ENCODE measurements at regions not wholly inside any gene's neighbourhood (a gene's known extent, or its start where the extent isn't known, plus 50 kb on each side); places are given as distances from the start of the nearest gene placed in this dataset.
A peak's percentile ranks its signal among the peaks of the same experiment; 100 is the strongest.

GRCh38 chr11:113577356-113578032, 102.3 kb upstream of the DRD2 start:
- Mint-ChIP-seq H3K27me3 (ENCODE audit: low read depth) (peaks cover 45% of the 10 kb centered on the region), H3K4me3 (peak overlapping the region; percentile 1 to 22), H3K36me3 (ENCODE audit: insufficient read depth in 2 of 2) (no peaks in the 10 kb centered on the region), H3K27ac (no peak overlapping the region), H3K9me3 (peaks cover 0 to 1% of the 10 kb centered on the region in 2 donors), H3K4me1 (ENCODE audit: low read depth) (peaks cover 14% of the 10 kb centered on the region)
- ATAC-seq (replicated peaks in 1 of 2) (peak in 1 of 2 donors; percentile 61), DNase-seq (peak; percentile 7 to 16)

GRCh38 chr11:113574586-113574985, 99.4 kb upstream of the DRD2 start:
- H3K4me1 Mint-ChIP-seq (ENCODE audit: low read depth): peaks cover 22% of the 10 kb centered on the region
- H3K27me3 Mint-ChIP-seq (ENCODE audit: low read depth): peaks cover 60% of the 10 kb centered on the region
- H3K27ac Mint-ChIP-seq: no peak overlapping the region
- no peak overlapping the region for H3K4me3 Mint-ChIP-seq
- DNase-seq: no peak
- H3K36me3 Mint-ChIP-seq (ENCODE audit: insufficient read depth in 2 of 2): no peaks in the 10 kb centered on the region
- peaks cover 0 to 1% of the 10 kb centered on the region in 2 donors for H3K9me3 Mint-ChIP-seq
- no peak for ATAC-seq (replicated peaks in 1 of 2)

GRCh38 chr11:113574171-113574570, 99.0 kb upstream of the DRD2 start:
- no peak overlapping the region for H3K4me3 Mint-ChIP-seq
- H3K4me1 Mint-ChIP-seq (ENCODE audit: low read depth): peaks cover 19% of the 10 kb centered on the region
- no peaks in the 10 kb centered on the region for H3K36me3 Mint-ChIP-seq (ENCODE audit: insufficient read depth in 2 of 2)
- H3K27ac Mint-ChIP-seq: no peak overlapping the region
- H3K9me3 Mint-ChIP-seq: peaks cover 0 to 1% of the 10 kb centered on the region in 2 donors
- DNase-seq: no peak
- ATAC-seq (replicated peaks in 1 of 2): no peak
- peaks cover 57% of the 10 kb centered on the region for H3K27me3 Mint-ChIP-seq (ENCODE audit: low read depth)

GRCh38 chr11:113572136-113572735, 97.0 kb upstream of the DRD2 start:
- Mint-ChIP-seq H3K27ac (no peak overlapping the region), H3K27me3 (ENCODE audit: low read depth) (peaks cover 49% of the 10 kb centered on the region), H3K9me3 (peaks cover 0 to 1% of the 10 kb centered on the region in 2 donors), H3K4me3 (no peak overlapping the region), H3K36me3 (ENCODE audit: insufficient read depth in 2 of 2) (no peaks in the 10 kb centered on the region), H3K4me1 (ENCODE audit: low read depth) (peaks cover 8% of the 10 kb centered on the region)
- ATAC-seq (replicated peaks in 1 of 2) (no peak), DNase-seq (no peak)

- no peak for ATAC-seq (replicated peaks in 1 of 2)
- H3K27ac Mint-ChIP-seq: no peak overlapping the region
- peaks cover 49% of the 10 kb centered on the region for H3K27me3 Mint-ChIP-seq (ENCODE audit: low read depth)
- DNase-seq: no peak
- no peaks in the 10 kb centered on the region for H3K36me3 Mint-ChIP-seq (ENCODE audit: insufficient read depth in 2 of 2)
- H3K9me3 Mint-ChIP-seq: peaks cover 0 to 1% of the 10 kb centered on the region in 2 donors
- H3K4me1 Mint-ChIP-seq (ENCODE audit: low read depth): peaks cover 8% of the 10 kb centered on the region
- H3K4me3 Mint-ChIP-seq: no peak overlapping the region
Observed at GRCh38 chr11:113571531-113571930, 96.3 kb upstream of the DRD2 start.

DNA sequence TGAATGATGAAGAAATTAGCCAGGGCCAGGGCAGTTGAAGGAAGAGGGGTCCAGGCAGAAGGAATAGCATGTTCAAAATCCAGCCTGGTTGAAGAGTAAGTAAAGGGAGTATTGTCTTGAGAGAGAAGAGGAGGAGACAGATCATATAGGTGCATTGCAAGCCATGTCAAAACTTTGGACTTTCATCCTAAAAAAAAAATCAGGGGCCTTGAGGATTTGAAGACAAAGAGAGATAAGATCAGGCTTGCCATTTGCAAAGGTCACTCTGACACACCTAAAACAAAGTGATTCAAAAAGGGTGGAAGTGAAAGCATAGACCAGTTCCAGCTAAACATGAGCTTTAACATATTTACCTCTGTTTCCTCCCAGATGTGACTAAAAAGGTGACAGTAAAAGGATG, 95.7 kb upstream of the DRD2 start:
- Mint-ChIP-seq H3K9me3 (no peaks in the 10 kb centered on the region), H3K4me1 (ENCODE audit: low read depth) (peaks cover 8% of the 10 kb centered on the region), H3K27me3 (ENCODE audit: low read depth) (peaks cover 47% of the 10 kb centered on the region), H3K4me3 (peak overlapping the region in 1 of 2 donors; percentile 5), H3K36me3 (ENCODE audit: insufficient read depth in 2 of 2) (no peaks in the 10 kb centered on the region), H3K27ac (no peak overlapping the region)
- DNase-seq (no peak), ATAC-seq (replicated peaks in 1 of 2) (peak in 1 of 2 donors; percentile 41)

GRCh38 chr11:113569391-113569790, 94.2 kb upstream of the DRD2 start:
- Mint-ChIP-seq H3K27me3 (ENCODE audit: low read depth) (peaks cover 60% of the 10 kb centered on the region), H3K9me3 (no peaks in the 10 kb centered on the region), H3K4me1 (ENCODE audit: low read depth) (peaks cover 8% of the 10 kb centered on the region), H3K36me3 (ENCODE audit: insufficient read depth in 2 of 2) (no peaks in the 10 kb centered on the region), H3K27ac (no peak overlapping the region), H3K4me3 (no peak overlapping the region)
- ATAC-seq (replicated peaks in 1 of 2) (no peak), DNase-seq (no peak)

DNA sequence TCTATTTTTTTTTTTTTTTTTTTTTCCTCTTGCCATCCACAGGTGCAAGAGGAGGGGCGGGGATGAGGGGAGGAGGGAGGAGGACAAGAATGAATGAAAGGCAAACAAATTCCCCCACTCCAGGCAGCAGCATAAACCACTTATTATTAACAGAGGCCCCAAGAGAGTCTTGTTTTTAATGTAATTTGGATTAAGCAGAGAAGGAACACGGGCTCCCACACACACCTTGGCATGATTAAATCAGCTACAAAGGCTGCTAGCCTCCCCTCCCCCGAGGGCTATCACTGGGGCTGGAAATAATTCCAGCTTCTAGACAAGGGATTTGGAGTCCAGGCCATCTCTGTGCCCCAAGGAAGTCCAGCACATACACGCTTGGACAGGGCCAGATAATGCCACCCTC, 93.4 kb upstream of the DRD2 start:
- ATAC-seq (replicated peaks in 1 of 2) (no peak), DNase-seq (no peak)
- H3K4me3 Mint-ChIP-seq: no peak overlapping the region
- H3K27ac Mint-ChIP-seq: no peak overlapping the region
- H3K4me1 Mint-ChIP-seq (ENCODE audit: low read depth): peaks cover 8% of the 10 kb centered on the region
- no peaks in the 10 kb centered on the region for H3K36me3 Mint-ChIP-seq (ENCODE audit: insufficient read depth in 2 of 2)
- H3K27me3 Mint-ChIP-seq (ENCODE audit: low read depth): peaks cover 60% of the 10 kb centered on the region
- H3K9me3 Mint-ChIP-seq: no peaks in the 10 kb centered on the region

DNA sequence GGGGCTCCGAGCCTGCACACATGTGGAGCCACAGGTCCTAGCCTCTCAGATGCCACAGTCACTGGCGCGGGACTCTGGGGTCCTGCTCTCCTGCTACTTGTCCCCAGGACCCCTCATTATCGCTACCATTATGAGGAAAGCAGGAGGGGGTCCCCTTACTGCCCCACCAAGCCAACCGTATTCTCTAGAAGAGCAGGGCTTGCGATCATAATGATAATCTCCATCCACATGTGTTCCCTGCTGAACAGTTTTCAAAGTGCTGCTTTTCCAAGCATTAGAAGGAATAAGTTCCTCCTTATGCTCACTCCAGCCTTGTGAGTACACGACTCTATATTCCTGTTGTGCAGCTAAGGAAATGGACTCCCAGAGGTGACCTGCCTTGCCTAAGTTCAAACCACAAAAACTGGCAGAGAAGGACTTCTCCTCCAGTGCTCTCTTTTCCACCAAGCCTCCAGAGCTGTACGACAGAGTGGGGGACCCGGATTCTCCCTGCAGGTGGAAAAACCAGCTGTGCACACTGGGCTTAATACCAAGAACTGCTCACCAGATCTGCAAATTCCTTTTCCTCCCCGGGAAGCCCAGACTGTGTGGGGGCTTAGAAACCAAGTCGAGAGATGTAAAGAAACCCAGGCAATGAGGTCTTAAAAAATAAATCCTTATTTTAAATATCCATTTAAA, 92.8 kb upstream of the DRD2 start:
- Mint-ChIP-seq H3K27ac (no peak overlapping the region), H3K9me3 (no peaks in the 10 kb centered on the region), H3K4me1 (ENCODE audit: low read depth) (peaks cover 8% of the 10 kb centered on the region), H3K36me3 (ENCODE audit: insufficient read depth in 2 of 2) (no peaks in the 10 kb centered on the region), H3K27me3 (ENCODE audit: low read depth) (peaks cover 57% of the 10 kb centered on the region), H3K4me3 (no peak overlapping the region)
- ATAC-seq (replicated peaks in 1 of 2) (no peak), DNase-seq (no peak)

GRCh38 chr11:113567097-113567496, 91.9 kb upstream of the DRD2 start:
- DNase-seq (no peak), ATAC-seq (replicated peaks in 1 of 2) (no peak)
- no peak overlapping the region for H3K4me3 Mint-ChIP-seq
- no peaks in the 10 kb centered on the region for H3K9me3 Mint-ChIP-seq
- peaks cover 8% of the 10 kb centered on the region for H3K4me1 Mint-ChIP-seq (ENCODE audit: low read depth)
- peaks cover 50% of the 10 kb centered on the region for H3K27me3 Mint-ChIP-seq (ENCODE audit: low read depth)
- no peak overlapping the region for H3K27ac Mint-ChIP-seq
- no peaks in the 10 kb centered on the region for H3K36me3 Mint-ChIP-seq (ENCODE audit: insufficient read depth in 2 of 2)

DNA sequence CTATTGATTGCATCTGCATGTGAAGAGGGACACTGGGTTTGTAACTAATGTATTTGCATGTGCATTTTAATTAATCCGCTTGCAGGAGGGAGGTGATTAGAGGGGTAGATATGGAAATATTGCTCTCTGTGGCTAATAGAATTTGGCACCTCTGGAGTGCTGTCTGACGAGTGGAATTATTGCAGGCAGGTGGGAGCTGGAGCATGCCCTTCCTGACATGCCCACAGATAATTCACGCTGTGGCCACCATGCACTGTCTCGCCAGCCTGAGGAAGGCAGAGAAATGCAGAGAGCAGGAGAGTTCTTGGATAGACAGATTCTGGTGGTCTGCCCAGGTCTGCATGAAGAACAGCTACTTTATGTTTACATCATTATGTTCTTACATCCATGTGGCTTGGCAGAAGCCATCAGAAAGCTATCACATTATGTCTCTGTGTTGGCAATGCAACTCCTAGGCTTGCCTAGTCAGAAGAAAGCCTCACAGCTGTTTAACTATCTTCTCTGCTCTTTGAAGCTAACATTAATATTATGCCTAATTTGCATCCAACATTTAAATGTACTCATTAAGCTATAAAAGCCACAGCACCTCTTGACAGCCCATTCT, 89.4 kb upstream of the DRD2 start:
- Mint-ChIP-seq H3K27me3 (ENCODE audit: low read depth) (peaks cover 39% of the 10 kb centered on the region), H3K36me3 (ENCODE audit: insufficient read depth in 2 of 2) (no peaks in the 10 kb centered on the region), H3K4me3 (no peak overlapping the region), H3K27ac (no peak overlapping the region), H3K4me1 (ENCODE audit: low read depth) (no peaks in the 10 kb centered on the region), H3K9me3 (no peaks in the 10 kb centered on the region)
- DNase-seq (no peak), ATAC-seq (replicated peaks in 1 of 2) (no peak)

GRCh38 chr11:113563766-113564526, 88.7 kb upstream of the DRD2 start:
- H3K9me3 Mint-ChIP-seq: no peaks in the 10 kb centered on the region
- H3K4me1 Mint-ChIP-seq (ENCODE audit: low read depth): no peaks in the 10 kb centered on the region
- DNase-seq (no peak), ATAC-seq (replicated peaks in 1 of 2) (no peak)
- no peaks in the 10 kb centered on the region for H3K36me3 Mint-ChIP-seq (ENCODE audit: insufficient read depth in 2 of 2)
- no peak overlapping the region for H3K27ac Mint-ChIP-seq
- peaks cover 39% of the 10 kb centered on the region for H3K27me3 Mint-ChIP-seq (ENCODE audit: low read depth)
- H3K4me3 Mint-ChIP-seq: no peak overlapping the region

Data from activated T-cell treated with anti-CD3 and anti-CD28 coated beads, Interleukin-2, amount 50 U/mL, for 72 hours (primary cell).